ENCODE measurements at regions not wholly inside any gene's neighbourhood (a gene's known extent, or its start where the extent isn't known, plus 50 kb on each side); places are given as distances from the start of the nearest gene placed in this dataset.

- no peak overlapping the region for H3K4me3 ChIP-seq (ENCODE audit: low read length)
- DNase-seq (ENCODE audit: low read depth): no peak
- no peak for TF ChIP-seq CTCF (conservative IDR thresholded peaks at IDR 0.05; ENCODE audit: low read length)
These were observed 149.0 kb upstream of the SPOCK3 start for GRCh38 chr4:167383291-167383690.

DNA sequence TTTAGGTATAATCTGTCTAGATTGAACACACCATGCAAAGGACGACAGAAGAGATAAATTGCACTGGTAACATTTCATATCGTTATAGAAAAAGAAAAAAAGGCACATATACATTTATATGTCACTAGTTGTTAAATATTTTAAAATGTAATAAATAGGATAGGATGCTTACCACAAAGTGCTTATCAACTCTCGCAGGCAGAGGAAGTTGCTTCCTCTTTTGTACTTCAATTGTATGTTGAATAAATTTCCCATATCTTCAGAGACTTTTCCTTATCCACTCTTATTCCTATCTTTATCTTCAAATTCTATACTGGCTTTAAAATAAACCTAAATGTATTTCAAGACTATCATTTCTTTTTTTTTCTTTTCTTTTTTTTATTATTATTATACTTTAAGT lies 163.3 kb upstream of the SPOCK3 start:
- TF ChIP-seq CTCF (conservative IDR thresholded peaks at IDR 0.05; ENCODE audit: low read length): no peak
- H3K4me3 ChIP-seq (ENCODE audit: low read length): no peak overlapping the region
- DNase-seq (ENCODE audit: low read depth): no peak

DNA sequence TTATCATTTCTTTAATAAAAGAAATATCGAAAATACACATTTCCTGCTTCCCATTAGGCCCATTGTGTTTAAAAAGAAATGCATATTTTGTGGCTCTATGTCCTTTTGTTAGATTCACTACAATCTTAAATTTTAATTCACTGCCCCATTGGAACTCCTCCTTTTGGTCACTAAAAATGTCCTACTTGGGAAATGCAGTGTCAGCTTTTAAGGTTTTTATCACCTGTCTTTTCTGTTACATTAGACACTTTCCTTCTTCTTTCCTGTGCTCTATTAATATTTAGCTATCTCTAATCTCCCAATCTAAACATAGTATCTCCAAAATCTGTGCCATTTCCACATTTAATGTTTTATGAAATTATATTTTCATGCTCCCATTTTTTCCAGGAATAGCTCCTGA lies 164.9 kb upstream of the SPOCK3 start:
- DNase-seq (ENCODE audit: low read depth): no peak
- no peak overlapping the region for H3K4me3 ChIP-seq (ENCODE audit: low read length)
- TF ChIP-seq CTCF (conservative IDR thresholded peaks at IDR 0.05; ENCODE audit: low read length): no peak

GRCh38 chr4:167406181-167406580 lies 171.9 kb upstream of the SPOCK3 start:
- TF ChIP-seq CTCF (conservative IDR thresholded peaks at IDR 0.05; ENCODE audit: low read length): no peak
- no peak overlapping the region for H3K4me3 ChIP-seq (ENCODE audit: low read length)
- no peak for DNase-seq (ENCODE audit: low read depth)

DNA sequence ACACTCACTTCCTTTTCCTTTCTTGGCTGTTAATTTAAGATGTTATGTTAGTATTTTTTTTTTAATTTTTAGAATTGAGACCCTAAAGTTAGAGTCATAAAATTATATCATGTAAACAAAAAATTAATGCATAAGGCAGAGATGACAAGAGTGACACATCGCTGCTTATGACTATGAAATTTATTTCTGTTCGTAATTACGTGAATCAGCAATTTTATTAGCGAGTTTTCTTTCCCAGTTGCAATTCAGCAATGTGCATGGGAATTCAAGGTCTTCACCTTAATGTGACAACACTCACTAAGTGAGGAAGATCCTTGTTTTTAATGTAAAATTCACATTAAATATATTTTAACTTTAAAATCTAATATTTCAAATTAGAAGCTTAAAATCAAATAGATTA lies 181.2 kb upstream of the SPOCK3 start:
- DNase-seq (ENCODE audit: low read depth): no peak
- H3K4me3 ChIP-seq (ENCODE audit: low read length): no peak overlapping the region
- no peak for TF ChIP-seq CTCF (conservative IDR thresholded peaks at IDR 0.05; ENCODE audit: low read length)

DNA sequence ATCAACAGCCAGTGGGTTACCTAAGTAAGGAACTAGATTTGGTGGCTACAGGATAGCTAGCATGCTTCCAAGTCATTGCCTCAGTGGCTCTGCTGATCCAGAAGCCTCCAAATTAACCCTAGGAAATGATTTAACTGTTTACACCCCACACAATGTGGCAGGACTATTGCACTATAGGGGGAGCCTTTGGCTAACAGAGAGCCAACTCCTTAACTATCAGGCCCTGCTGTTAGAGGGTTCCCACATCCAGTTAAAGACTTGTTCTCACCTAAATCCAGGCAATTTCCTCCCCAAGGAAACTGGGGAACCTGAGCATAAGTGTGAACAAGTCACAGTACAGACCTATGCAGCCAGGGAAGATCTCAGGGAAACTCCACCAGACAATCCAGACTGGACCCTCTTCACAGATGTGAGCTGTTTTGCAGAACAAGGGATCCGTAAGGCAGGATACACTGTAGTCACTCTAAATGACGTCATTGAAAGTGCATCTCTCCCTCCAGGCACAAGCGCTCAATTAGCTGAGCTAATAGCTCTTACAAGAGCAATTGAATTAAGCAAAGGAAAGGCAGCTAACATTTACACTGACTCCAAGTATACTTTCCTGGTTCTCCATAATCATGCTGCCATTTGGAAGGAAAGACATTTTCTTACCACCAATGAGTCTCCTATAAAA lies 185.3 kb upstream of the SPOCK3 start:
- no peak for DNase-seq (ENCODE audit: low read depth)
- no peak overlapping the region for H3K4me3 ChIP-seq (ENCODE audit: low read length)
- no peak for TF ChIP-seq CTCF (conservative IDR thresholded peaks at IDR 0.05; ENCODE audit: low read length)

GRCh38 chr4:167421201-167421600 lies 186.9 kb upstream of the SPOCK3 start:
- no peak overlapping the region for H3K4me3 ChIP-seq (ENCODE audit: low read length)
- TF ChIP-seq CTCF (conservative IDR thresholded peaks at IDR 0.05; ENCODE audit: low read length): no peak
- DNase-seq (ENCODE audit: low read depth): no peak
